B cell (primary cell): ENCODE measurements at regions not wholly inside any gene's neighbourhood (a gene's known extent, or its start where the extent isn't known, plus 50 kb on each side); places are given as distances from the start of the nearest gene placed in this dataset.

Source experiments
- ATAC-seq: fragments of 200-7000 bp; cut with Tn5 transposase; one replicate; pipeline ENCODE4 v1.10.0; 2021; ENCODE audit warnings: low read depth, mild to moderate bottlenecking, moderate number of reproducible peaks, moderate library complexity
- CTCF ChIA-PET: fragments of 350-600 bp; sonication (Branson Sonifier 250); formaldehyde crosslinking; loops from one replicate; lab custom pipeline; 2021; ENCODE audit warnings: antibody characterized with exemption, inconsistent platforms; lab: Charles Lee
- POLR2A ChIA-PET: fragments of 350-600 bp; sonication (Branson Sonifier 250); formaldehyde crosslinking; loops from one replicate; lab custom pipeline; 2021; ENCODE audit warnings: antibody characterized with exemption; lab: Charles Lee
- DNase-seq: peaks from one replicate; pipeline ENCODE4 v3.0.0; 2013
- H2AFZ ChIP-seq: 2 replicates; pipeline ENCODE4 v1.6.1; 2012; ENCODE audit warnings: mild to moderate bottlenecking, low read depth, low read length; ENCODE audit not compliant: insufficient read depth, poor library complexity, severe bottlenecking
- H3K27ac ChIP-seq, 2 donors: 1 replicate in 1 of 2; 2 replicates in 1 of 2; pipeline ENCODE4 v1.5.1; 2012 to 2013; ENCODE audit warnings: low read length in 2 of 2, mild to moderate bottlenecking in 2 of 2, moderate library complexity in 1 of 2
- H3K27me3 ChIP-seq, 4 experiments: fragments of 200-600 bp in 1 of 4; sonication (generic) in 1 of 4; replicated peaks in 1 of 4; 1 replicate in 2 of 4; 2 replicates in 2 of 4; pipeline versions ENCODE4 v1.6.1 to v1.7.0; 2013 to 2016; ENCODE audit warnings: low read length in 3 of 4, mild to moderate bottlenecking in 2 of 4, mixed read lengths in 1 of 4, moderate library complexity in 1 of 4; ENCODE audit not compliant: insufficient read depth in 4 of 4, control insufficient read depth in 3 of 4; ENCODE audit errors: control extremely low read depth in 1 of 4
- H3K36me3 ChIP-seq, 2 experiments: replicated peaks in 1 of 2; 1 replicate in 1 of 2; 2 replicates in 1 of 2; pipeline versions ENCODE4 v1.6.1 to v1.7.1; 2013; ENCODE audit warnings: low read length in 1 of 2; ENCODE audit not compliant: insufficient read depth in 2 of 2, control insufficient read depth in 1 of 2; ENCODE audit errors: control extremely low read depth in 1 of 2, extremely low read depth in 1 of 2
- H3K4me1 ChIP-seq, 2 donors: fragments of 200-600 bp in 1 of 2; sonication (generic) in 1 of 2; 1 replicate in 1 of 2; 2 replicates in 1 of 2; pipeline versions ENCODE4 v1.5.1 to v1.6.1; 2013 to 2017; ENCODE audit warnings: low read length in 2 of 2; ENCODE audit not compliant: control insufficient read depth in 2 of 2, insufficient read depth in 2 of 2
- H3K4me2 ChIP-seq: replicated peaks from 2 replicates; pipeline ENCODE3; 2012; ENCODE audit warnings: mild to moderate bottlenecking, low read depth, low read length; ENCODE audit not compliant: poor library complexity, severe bottlenecking
- H3K4me3 ChIP-seq, 5 experiments: fragments of 200-600 bp in 1 of 5; sonication (generic) in 1 of 5; 1 replicate in 3 of 5; 2 replicates in 2 of 5; pipeline versions ENCODE4 v1.5.1 to v1.7.0; 2011 to 2016; ENCODE audit warnings: low read length in 4 of 5, mild to moderate bottlenecking in 4 of 5, low read depth in 2 of 5, control low read depth in 1 of 5, moderate library complexity in 1 of 5; ENCODE audit not compliant: insufficient read depth in 1 of 5; ENCODE audit errors: control extremely low read depth in 1 of 5, extremely low read depth in 1 of 5
- H3K79me2 ChIP-seq: fragments of 200-600 bp; sonication (generic); one replicate; pipeline ENCODE4 v1.6.0; 2016; ENCODE audit warnings: low read length; ENCODE audit not compliant: control insufficient read depth, insufficient read depth
- H3K9ac ChIP-seq: fragments of 200-600 bp; sonication (generic); 2 replicates; pipeline ENCODE4 v1.6.1; 2017; ENCODE audit warnings: mild to moderate bottlenecking, low read length, moderate library complexity
- H3K9me3 ChIP-seq, 3 donors: one replicate each; pipeline versions ENCODE4 v1.6.1 to v1.7.1; 2013; ENCODE audit warnings: low read length in 2 of 3; ENCODE audit not compliant: control insufficient read depth in 2 of 3, insufficient read depth in 1 of 3; ENCODE audit errors: control extremely low read depth in 1 of 3
- H4K20me1 ChIP-seq: 2 replicates; pipeline ENCODE4 v1.6.0; 2012; ENCODE audit warnings: mild to moderate bottlenecking, low read length; ENCODE audit not compliant: insufficient read depth, control insufficient read depth, poor library complexity, severe bottlenecking
- H3K27ac Mint-ChIP-seq: one replicate; pipeline ENCODE4 v1.8.0; 2021; ENCODE audit warnings: mixed read lengths
- H3K27me3 Mint-ChIP-seq: one replicate; pipeline ENCODE4 v1.8.0; 2021; ENCODE audit warnings: mixed read lengths
- H3K4me1 Mint-ChIP-seq: one replicate; pipeline ENCODE4 v1.8.0; 2021; ENCODE audit warnings: mixed read lengths
- H3K4me3 Mint-ChIP-seq: one replicate; pipeline ENCODE4 v1.8.0; 2021; ENCODE audit warnings: mixed read lengths
- H3K9me3 Mint-ChIP-seq: one replicate; pipeline ENCODE4 v1.8.0; 2022; ENCODE audit warnings: mixed read lengths; ENCODE audit not compliant: insufficient read depth
- CTCF ChIP-seq: fragments of 200-600 bp; IDR thresholded peaks from one replicate; pipeline ENCODE4 v1.8.0; 2022; ENCODE audit warnings: antibody characterized with exemption, mild to moderate bottlenecking
- EZH2 ChIP-seq: IDR thresholded peaks from 2 replicates; pipeline ENCODE4 v1.6.1; 2012; ENCODE audit warnings: borderline replicate concordance, low read depth, mild to moderate bottlenecking, moderate library complexity, low read length; ENCODE audit not compliant: insufficient read depth, poor library complexity, severe bottlenecking
- WGBS: methylation state at CpG from one replicate; pipeline ENCODE4 v1.1.5; 2013; ENCODE audit warnings: missing lambda C conversion rate; ENCODE audit not compliant: insufficient coverage; 5-methylcytosine and 5-hydroxymethylcytosine counted together
- intact Hi-C: fragments of 100-400 bp; cut with micrococcal nuclease; formaldehyde crosslinking; loops from one replicate; pipeline ENCODE4 v1.10.0; 2022

DNA sequence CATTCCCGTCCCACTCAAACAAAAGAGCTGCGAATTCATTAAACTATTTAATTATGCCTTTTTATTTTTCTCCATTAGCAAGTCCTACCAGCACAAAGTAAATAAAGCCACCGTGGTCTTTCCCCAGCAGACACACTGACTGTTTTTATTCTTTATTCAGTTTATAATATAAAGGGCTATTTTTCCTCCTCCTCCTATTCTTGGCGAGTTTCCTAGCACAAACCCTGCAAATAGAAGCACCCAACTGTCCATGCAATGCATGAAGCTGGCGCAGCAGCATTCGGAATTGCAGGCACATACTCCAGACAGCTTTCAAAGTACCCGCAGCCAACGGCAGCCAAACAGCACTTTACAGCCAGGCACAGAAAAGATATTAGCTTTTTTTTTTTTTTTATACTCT is 583.4 kb upstream of the PSMD7 start:
- no peak overlapping the region for H3K9ac ChIP-seq
- peaks cover 0 to 4% (median 0%) of the 10 kb centered on the region in 3 donors for H3K9me3 ChIP-seq
- H3K27ac ChIP-seq: no peak overlapping the region
- DNase-seq: no peak
- no peaks in the 10 kb centered on the region for H3K27me3 Mint-ChIP-seq
- H4K20me1 ChIP-seq: no peaks in the 10 kb centered on the region
- POLR2A ChIA-PET: no interaction called here
- no peaks in the 10 kb centered on the region for H3K4me1 Mint-ChIP-seq
- H3K4me3 ChIP-seq: no peak overlapping the region
- CTCF ChIA-PET: no interaction called here
- H3K4me2 ChIP-seq: no peak overlapping the region
- WGBS: 86% methylated on average over 2 of the region's 8 CpGs
- no peak for TF ChIP-seq CTCF
- no peak for TF ChIP-seq EZH2
- H3K9me3 Mint-ChIP-seq: no peaks in the 10 kb centered on the region
- no peak overlapping the region for H3K4me3 Mint-ChIP-seq
- H2AFZ ChIP-seq: no peak overlapping the region
- no peaks in the 10 kb centered on the region for H3K79me2 ChIP-seq
- ATAC-seq: no peak
- H3K4me1 ChIP-seq: no peaks in the 10 kb centered on the region
- no peaks in the 10 kb centered on the region for H3K27me3 ChIP-seq
- intact Hi-C loops: no loop called here
- no peaks in the 10 kb centered on the region for H3K36me3 ChIP-seq
- no peak overlapping the region for H3K27ac Mint-ChIP-seq

DNA sequence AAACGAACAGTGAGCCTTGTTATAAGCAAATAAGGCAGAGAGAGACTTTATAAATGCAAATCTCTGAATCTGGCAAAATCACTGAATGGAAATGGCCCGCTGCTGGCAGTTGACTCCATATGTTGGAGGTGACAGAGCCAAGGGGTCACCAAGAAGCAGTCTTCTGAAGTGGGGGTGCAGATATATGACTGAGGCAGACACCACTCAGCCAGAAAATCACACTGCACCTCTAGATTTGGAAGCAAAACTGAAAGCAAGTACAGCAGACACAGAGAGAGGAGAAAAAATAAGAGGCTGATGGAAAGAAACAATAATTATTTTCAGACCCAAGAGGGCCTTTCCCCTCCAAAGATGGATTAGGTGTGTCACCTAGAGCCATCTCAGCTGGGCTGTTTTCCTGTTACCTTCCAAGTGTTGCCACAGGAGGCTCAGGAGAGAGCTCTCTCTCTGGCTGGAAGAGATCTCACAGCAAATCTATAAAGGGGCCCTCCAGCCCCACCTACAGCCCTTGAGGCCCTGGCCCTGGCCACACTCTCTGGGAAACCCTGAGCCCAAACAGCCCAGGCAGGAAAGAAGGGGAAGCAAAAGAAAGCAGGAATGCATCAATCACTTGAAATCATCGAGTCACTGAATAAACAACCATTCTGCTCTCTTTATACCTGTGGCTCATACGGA is 585.1 kb upstream of the PSMD7 start:
- Histone ChIP-seq H3K4me3 (no peak overlapping the region), H3K27ac (no peak overlapping the region), H3K79me2 (no peaks in the 10 kb centered on the region), H3K27me3 (no peaks in the 10 kb centered on the region), H4K20me1 (no peaks in the 10 kb centered on the region), H2AFZ (no peak overlapping the region), H3K36me3 (no peaks in the 10 kb centered on the region), H3K4me2 (no peak overlapping the region), H3K9ac (no peak overlapping the region), H3K9me3 (peaks cover 0 to 2% (median 0%) of the 10 kb centered on the region in 3 donors), H3K4me1 (no peaks in the 10 kb centered on the region)
- no peak for TF ChIP-seq EZH2
- TF ChIP-seq CTCF: no peak
- DNase-seq (no peak), ATAC-seq (no peak)
- WGBS: 74% methylated on average over 2 of the region's 4 CpGs
- Mint-ChIP-seq H3K27ac (no peak overlapping the region), H3K27me3 (no peaks in the 10 kb centered on the region), H3K9me3 (no peaks in the 10 kb centered on the region), H3K4me3 (no peak overlapping the region), H3K4me1 (no peaks in the 10 kb centered on the region)
- POLR2A ChIA-PET: no interaction called here
- CTCF ChIA-PET: no interaction called here
- intact Hi-C loops: no loop called here
